ENCODE measurements at regions not wholly inside any gene's neighbourhood (a gene's known extent, or its start where the extent isn't known, plus 50 kb on each side); places are given as distances from the start of the nearest gene placed in this dataset.

- no peak for TF ChIP-seq CTCF (IDR thresholded peaks at IDR 0.05; ENCODE audit: insufficient read depth, low read length)
- no peak for TF ChIP-seq REST (IDR thresholded peaks at IDR 0.05; ENCODE audit: insufficient replicate concordance, low read depth)
- TF ChIP-seq POLR2AphosphoS5 (IDR thresholded peaks at IDR 0.05; ENCODE audit: low read depth), result no peak
- no peak for TF ChIP-seq GABPA (IDR thresholded peaks at IDR 0.05; ENCODE audit: low read depth)
- no peak for TF ChIP-seq SPI1 (IDR thresholded peaks at IDR 0.05; ENCODE audit: borderline replicate concordance, low read depth)
Observed at GRCh38 chr18:8967573-8967972, 134.9 kb upstream of the NDUFV2 start.

Data from HL-60 (cell line).